Neural crest cell (in vitro differentiated cells): ENCODE measurements at regions not wholly inside any gene's neighbourhood (a gene's known extent, or its start where the extent isn't known, plus 50 kb on each side); places are given as distances from the start of the nearest gene placed in this dataset.

Experiments
- DNase-seq: peaks from one replicate; pipeline ENCODE4 v3.0.0; 2021; ENCODE audit warnings: low read depth, mixed read lengths, low spot score
- H3K27ac Mint-ChIP-seq: one replicate; pipeline ENCODE4 v1.8.0; 2021; ENCODE audit warnings: mild to moderate bottlenecking, mixed read lengths; ENCODE audit not compliant: unreplicated experiment
- H3K27me3 Mint-ChIP-seq: 2 replicates; pipeline ENCODE4 v1.8.0; 2021; ENCODE audit warnings: low read depth, mild to moderate bottlenecking, mixed read lengths
- H3K36me3 Mint-ChIP-seq: 2 replicates; pipeline ENCODE4 v1.8.0; 2021; ENCODE audit warnings: low read depth, mild to moderate bottlenecking, mixed read lengths
- H3K4me1 Mint-ChIP-seq: 2 replicates; pipeline ENCODE4 v1.8.0; 2021; ENCODE audit warnings: mixed read lengths
- H3K4me3 Mint-ChIP-seq: one replicate; pipeline ENCODE4 v1.8.0; 2021; ENCODE audit warnings: mild to moderate bottlenecking, mixed read lengths
- H3K9me3 Mint-ChIP-seq: 2 replicates; pipeline ENCODE4 v1.8.0; 2021; ENCODE audit warnings: mixed read lengths
- CTCF ChIP-seq: fragments of 200-600 bp; sonication (generic); conservative IDR thresholded peaks from 2 replicates; pipeline ENCODE4 v1.5.0; 2021; ENCODE audit warnings: antibody characterized with exemption, mild to moderate bottlenecking

GRCh38 chr12:115468087-115468510 is 784.1 kb upstream of the TBX3 start:
- peaks cover 32% of the 10 kb centered on the region for H3K27me3 Mint-ChIP-seq
- peak; percentile 49 for TF ChIP-seq CTCF
- H3K36me3 Mint-ChIP-seq, result no peaks in the 10 kb centered on the region
- H3K4me3 Mint-ChIP-seq, result no peak overlapping the region
- DNase-seq, result no peak
- no peak overlapping the region for H3K27ac Mint-ChIP-seq
- no peaks in the 10 kb centered on the region for H3K4me1 Mint-ChIP-seq
- no peaks in the 10 kb centered on the region for H3K9me3 Mint-ChIP-seq

GRCh38 chr12:115467531-115467930 is 783.6 kb upstream of the TBX3 start:
- H3K4me3 Mint-ChIP-seq, result no peak overlapping the region
- no peak for TF ChIP-seq CTCF
- peaks cover 36% of the 10 kb centered on the region for H3K27me3 Mint-ChIP-seq
- no peak for DNase-seq
- no peaks in the 10 kb centered on the region for H3K4me1 Mint-ChIP-seq
- H3K27ac Mint-ChIP-seq, result no peak overlapping the region
- no peaks in the 10 kb centered on the region for H3K36me3 Mint-ChIP-seq
- H3K9me3 Mint-ChIP-seq, result no peaks in the 10 kb centered on the region

- TF ChIP-seq CTCF, result no peak
- peaks cover 42% of the 10 kb centered on the region for H3K27me3 Mint-ChIP-seq
- no peak for DNase-seq
- no peaks in the 10 kb centered on the region for H3K36me3 Mint-ChIP-seq
- peaks cover 5% of the 10 kb centered on the region for H3K9me3 Mint-ChIP-seq
- no peak overlapping the region for H3K4me3 Mint-ChIP-seq
- H3K4me1 Mint-ChIP-seq, result no peaks in the 10 kb centered on the region
- H3K27ac Mint-ChIP-seq, result no peak overlapping the region
Observed at GRCh38 chr12:115466076-115466475, 782.1 kb upstream of the TBX3 start.

GRCh38 chr12:115464661-115465060 is 780.7 kb upstream of the TBX3 start:
- Mint-ChIP-seq H3K36me3 (peaks cover under 1% of the 10 kb centered on the region), H3K4me1 (no peaks in the 10 kb centered on the region), H3K27ac (no peak overlapping the region), H3K9me3 (peaks cover 6% of the 10 kb centered on the region), H3K27me3 (peaks cover 41% of the 10 kb centered on the region), H3K4me3 (no peak overlapping the region)
- DNase-seq, result no peak
- TF ChIP-seq CTCF, result no peak

GRCh38 chr12:115464111-115464581 is 780.2 kb upstream of the TBX3 start:
- Mint-ChIP-seq H3K4me3 (no peak overlapping the region), H3K36me3 (peaks cover 2% of the 10 kb centered on the region), H3K27me3 (peaks cover 42% of the 10 kb centered on the region), H3K9me3 (peaks cover 7% of the 10 kb centered on the region), H3K27ac (no peak overlapping the region), H3K4me1 (no peaks in the 10 kb centered on the region)
- no peak for TF ChIP-seq CTCF
- no peak for DNase-seq

GRCh38 chr12:115461401-115461800 is 777.4 kb upstream of the TBX3 start:
- no peak for DNase-seq
- TF ChIP-seq CTCF, result no peak
- Mint-ChIP-seq H3K27ac (no peak overlapping the region), H3K4me3 (no peak overlapping the region), H3K9me3 (peaks cover 7% of the 10 kb centered on the region), H3K27me3 (peaks cover 57% of the 10 kb centered on the region), H3K4me1 (no peaks in the 10 kb centered on the region), H3K36me3 (peaks cover 2% of the 10 kb centered on the region)
